OCI-LY3 (cell line): ENCODE measurements at regions not wholly inside any gene's neighbourhood (a gene's known extent, or its start where the extent isn't known, plus 50 kb on each side); places are given as distances from the start of the nearest gene placed in this dataset.
"Not testable (repeated sequence)": the region's sequence is repeated elsewhere in the genome, so short reads cannot be mapped to it uniquely, and the experiment has no call there.

Source experiments
- EZH2phosphoT487 ChIP-seq: fragments of 200-600 bp; shearing (Covaris generic); IDR thresholded peaks from 2 replicates; pipeline ENCODE4 v1.6.1; 2018; ENCODE audit warnings: antibody characterized with exemption, mixed run types, low read depth
- TF ChIP-seq, protein P1 (sequence below): fragments of 200-600, 300-600 bp; sonication (generic); IDR thresholded peaks from 2 replicates; pipeline ENCODE4 v1.5.1; 2014; ENCODE audit warnings: antibody characterized with exemption, low read length, low read depth

DNA sequence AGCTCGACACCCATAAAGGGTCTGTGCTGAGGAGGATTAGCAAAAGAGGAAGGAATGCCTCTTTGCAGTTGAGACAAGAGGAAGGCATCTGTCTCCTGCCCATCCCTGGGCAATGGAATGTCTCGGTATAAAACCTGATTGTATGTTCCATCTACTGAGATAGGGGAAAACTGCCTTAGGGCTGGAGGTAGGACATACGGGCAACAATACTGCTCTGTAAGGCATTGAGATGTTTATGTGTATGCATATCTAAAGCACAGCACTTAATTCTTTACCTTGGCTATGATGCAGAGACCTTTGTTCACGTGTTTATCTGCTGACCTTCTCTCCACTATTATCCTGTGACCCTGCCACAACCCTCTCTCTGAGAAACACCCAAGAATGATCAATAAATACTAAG is 210.7 kb downstream of the POTED start:
- TF ChIP-seq, protein P1, sequence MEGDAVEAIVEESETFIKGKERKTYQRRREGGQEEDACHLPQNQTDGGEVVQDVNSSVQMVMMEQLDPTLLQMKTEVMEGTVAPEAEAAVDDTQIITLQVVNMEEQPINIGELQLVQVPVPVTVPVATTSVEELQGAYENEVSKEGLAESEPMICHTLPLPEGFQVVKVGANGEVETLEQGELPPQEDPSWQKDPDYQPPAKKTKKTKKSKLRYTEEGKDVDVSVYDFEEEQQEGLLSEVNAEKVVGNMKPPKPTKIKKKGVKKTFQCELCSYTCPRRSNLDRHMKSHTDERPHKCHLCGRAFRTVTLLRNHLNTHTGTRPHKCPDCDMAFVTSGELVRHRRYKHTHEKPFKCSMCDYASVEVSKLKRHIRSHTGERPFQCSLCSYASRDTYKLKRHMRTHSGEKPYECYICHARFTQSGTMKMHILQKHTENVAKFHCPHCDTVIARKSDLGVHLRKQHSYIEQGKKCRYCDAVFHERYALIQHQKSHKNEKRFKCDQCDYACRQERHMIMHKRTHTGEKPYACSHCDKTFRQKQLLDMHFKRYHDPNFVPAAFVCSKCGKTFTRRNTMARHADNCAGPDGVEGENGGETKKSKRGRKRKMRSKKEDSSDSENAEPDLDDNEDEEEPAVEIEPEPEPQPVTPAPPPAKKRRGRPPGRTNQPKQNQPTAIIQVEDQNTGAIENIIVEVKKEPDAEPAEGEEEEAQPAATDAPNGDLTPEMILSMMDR = not testable (repeated sequence)
- TF ChIP-seq EZH2phosphoT487 = not testable (repeated sequence)
